ENCODE measurements at regions not wholly inside any gene's neighbourhood (a gene's known extent, or its start where the extent isn't known, plus 50 kb on each side); places are given as distances from the start of the nearest gene placed in this dataset.

DNA sequence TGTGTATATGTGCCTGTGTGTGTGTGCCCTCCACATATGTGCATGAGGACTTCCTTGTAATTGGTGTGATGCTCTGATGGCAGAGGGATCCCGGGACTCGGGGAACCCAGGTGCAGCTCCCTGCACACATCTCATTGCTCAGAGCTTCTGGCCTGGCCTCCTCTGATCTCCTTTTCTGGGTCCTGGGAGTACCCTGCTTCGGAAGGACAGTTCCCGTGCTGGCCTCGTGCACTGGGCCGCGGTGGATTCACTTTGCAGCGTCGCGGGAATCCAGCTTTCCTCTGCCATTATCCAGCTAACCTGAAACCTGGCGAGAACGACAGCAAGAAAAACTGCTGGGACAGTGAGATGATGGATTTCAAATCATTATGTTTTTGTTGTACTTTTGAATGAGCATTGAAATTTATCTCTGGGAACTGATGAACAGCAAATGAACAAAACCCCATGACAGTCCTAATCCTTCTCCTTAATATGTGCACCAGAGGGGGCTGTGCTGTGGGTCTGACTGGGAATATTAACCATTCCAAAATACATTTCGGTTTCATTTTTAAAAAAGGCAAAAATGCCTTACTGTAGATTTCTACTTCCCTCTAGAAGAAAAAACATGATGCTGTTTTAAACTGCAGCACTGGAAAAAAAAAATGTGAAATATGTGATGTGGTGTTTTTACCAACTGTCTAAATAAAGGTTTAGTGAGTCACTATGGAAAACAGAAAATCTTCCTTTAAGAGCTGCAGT is 78.2 kb downstream of the PTGR3 start:
- TF ChIP-seq, protein P1, sequence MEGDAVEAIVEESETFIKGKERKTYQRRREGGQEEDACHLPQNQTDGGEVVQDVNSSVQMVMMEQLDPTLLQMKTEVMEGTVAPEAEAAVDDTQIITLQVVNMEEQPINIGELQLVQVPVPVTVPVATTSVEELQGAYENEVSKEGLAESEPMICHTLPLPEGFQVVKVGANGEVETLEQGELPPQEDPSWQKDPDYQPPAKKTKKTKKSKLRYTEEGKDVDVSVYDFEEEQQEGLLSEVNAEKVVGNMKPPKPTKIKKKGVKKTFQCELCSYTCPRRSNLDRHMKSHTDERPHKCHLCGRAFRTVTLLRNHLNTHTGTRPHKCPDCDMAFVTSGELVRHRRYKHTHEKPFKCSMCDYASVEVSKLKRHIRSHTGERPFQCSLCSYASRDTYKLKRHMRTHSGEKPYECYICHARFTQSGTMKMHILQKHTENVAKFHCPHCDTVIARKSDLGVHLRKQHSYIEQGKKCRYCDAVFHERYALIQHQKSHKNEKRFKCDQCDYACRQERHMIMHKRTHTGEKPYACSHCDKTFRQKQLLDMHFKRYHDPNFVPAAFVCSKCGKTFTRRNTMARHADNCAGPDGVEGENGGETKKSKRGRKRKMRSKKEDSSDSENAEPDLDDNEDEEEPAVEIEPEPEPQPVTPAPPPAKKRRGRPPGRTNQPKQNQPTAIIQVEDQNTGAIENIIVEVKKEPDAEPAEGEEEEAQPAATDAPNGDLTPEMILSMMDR (conservative IDR thresholded peaks at IDR 0.05): no peak
- no peak for TF ChIP-seq ZFX (IDR thresholded peaks at IDR 0.05)
